ENCODE measurements at regions not wholly inside any gene's neighbourhood (a gene's known extent, or its start where the extent isn't known, plus 50 kb on each side); places are given as distances from the start of the nearest gene placed in this dataset.

GRCh38 chrX:42535233-42535632 is 242.7 kb downstream of the PPP1R2C start:
- TF ChIP-seq CTCF (IDR thresholded peaks at IDR 0.05; ENCODE audit: insufficient read depth, low read length), result no peak
- TF ChIP-seq POLR2AphosphoS5 (IDR thresholded peaks at IDR 0.05; ENCODE audit: low read depth), result no peak
